ENCODE measurements at regions not wholly inside any gene's neighbourhood (a gene's known extent, or its start where the extent isn't known, plus 50 kb on each side); places are given as distances from the start of the nearest gene placed in this dataset.

DNA sequence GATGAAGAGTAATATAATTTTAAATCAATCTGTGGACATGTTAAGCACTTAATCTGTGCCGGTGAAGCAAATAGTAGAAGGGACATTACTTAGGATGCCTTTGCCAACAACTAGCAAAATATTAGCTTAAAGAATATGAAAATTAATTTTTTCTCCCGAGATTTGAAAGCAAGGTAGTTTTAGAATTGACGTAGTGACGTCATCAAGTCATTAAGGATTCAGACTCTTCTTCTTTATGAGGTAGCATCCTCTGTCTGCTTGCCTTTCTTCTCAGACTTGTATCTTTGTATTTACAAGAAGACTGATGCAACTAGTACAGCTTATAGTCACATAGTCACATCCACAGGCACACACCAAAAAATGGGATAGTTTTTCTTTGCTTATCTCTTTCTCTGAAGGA, 374.4 kb downstream of the MMUT start:
- no peaks in the 10 kb centered on the region for H3K79me2 ChIP-seq (ENCODE audit: low read depth)
- H3K4me1 ChIP-seq (replicated peaks; ENCODE audit: insufficient read depth), result no peaks in the 10 kb centered on the region
- no peaks in the 10 kb centered on the region for H3K9me2 ChIP-seq (ENCODE audit: insufficient read depth)
- no peaks in the 10 kb centered on the region for H3K36me3 ChIP-seq (ENCODE audit: low read depth)
- no peak overlapping the region for H3K4me3 ChIP-seq
- TF ChIP-seq, protein P1, sequence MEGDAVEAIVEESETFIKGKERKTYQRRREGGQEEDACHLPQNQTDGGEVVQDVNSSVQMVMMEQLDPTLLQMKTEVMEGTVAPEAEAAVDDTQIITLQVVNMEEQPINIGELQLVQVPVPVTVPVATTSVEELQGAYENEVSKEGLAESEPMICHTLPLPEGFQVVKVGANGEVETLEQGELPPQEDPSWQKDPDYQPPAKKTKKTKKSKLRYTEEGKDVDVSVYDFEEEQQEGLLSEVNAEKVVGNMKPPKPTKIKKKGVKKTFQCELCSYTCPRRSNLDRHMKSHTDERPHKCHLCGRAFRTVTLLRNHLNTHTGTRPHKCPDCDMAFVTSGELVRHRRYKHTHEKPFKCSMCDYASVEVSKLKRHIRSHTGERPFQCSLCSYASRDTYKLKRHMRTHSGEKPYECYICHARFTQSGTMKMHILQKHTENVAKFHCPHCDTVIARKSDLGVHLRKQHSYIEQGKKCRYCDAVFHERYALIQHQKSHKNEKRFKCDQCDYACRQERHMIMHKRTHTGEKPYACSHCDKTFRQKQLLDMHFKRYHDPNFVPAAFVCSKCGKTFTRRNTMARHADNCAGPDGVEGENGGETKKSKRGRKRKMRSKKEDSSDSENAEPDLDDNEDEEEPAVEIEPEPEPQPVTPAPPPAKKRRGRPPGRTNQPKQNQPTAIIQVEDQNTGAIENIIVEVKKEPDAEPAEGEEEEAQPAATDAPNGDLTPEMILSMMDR (conservative IDR thresholded peaks at IDR 0.05), result no peak
- no peak for TF ChIP-seq EZH2 (IDR thresholded peaks at IDR 0.05; ENCODE audit: low read depth)
- no TSS peak for BruUV-seq (replicated peaks)
- H3K4me2 ChIP-seq, result no peak overlapping the region
- DNase-seq, result no peak
- no peaks in the 10 kb centered on the region for H3K27me3 ChIP-seq (ENCODE audit: insufficient read depth, low read depth)
- ChIA-PET CTCF (no interaction called here), POLR2A (ENCODE audit: unreplicated experiment) (no interaction called here)
- no peaks in the 10 kb centered on the region for H4K20me1 ChIP-seq (ENCODE audit: insufficient read depth)
- H2AFZ ChIP-seq, result no peak overlapping the region
- H3F3A ChIP-seq (ENCODE audit: insufficient read depth, low read depth), result no peaks in the 10 kb centered on the region
- H3K27ac ChIP-seq, result no peak overlapping the region
- intact Hi-C loops (cut with micrococcal nuclease; ENCODE audit: unreplicated experiment), result no loop called here
- no peaks in the 10 kb centered on the region for H3K9me3 ChIP-seq (ENCODE audit: insufficient read depth, low read depth)

DNA sequence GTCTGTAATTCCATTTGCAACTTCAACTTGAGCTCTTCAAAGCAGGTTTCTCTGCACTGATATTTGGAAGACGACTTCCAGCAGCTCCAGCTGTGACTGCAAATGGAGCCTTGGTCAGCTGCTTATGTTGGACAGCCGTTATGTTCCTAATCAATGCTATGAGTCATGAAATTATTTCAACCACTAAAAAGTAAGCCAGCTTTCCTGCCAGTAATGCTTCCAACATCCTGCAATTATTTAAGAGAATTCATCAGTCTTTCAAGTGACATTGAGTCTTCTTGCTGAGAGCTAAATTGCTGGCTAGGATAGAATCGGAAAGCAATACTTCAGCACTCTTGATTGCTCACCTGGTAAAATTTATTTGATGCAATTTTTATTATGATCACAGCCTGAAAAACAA, 375.7 kb downstream of the MMUT start:
- intact Hi-C loops (cut with micrococcal nuclease; ENCODE audit: unreplicated experiment), result no loop called here
- Histone ChIP-seq H3K27me3 (ENCODE audit: insufficient read depth, low read depth) (no peaks in the 10 kb centered on the region), H3K4me3 (no peak overlapping the region)

DNA sequence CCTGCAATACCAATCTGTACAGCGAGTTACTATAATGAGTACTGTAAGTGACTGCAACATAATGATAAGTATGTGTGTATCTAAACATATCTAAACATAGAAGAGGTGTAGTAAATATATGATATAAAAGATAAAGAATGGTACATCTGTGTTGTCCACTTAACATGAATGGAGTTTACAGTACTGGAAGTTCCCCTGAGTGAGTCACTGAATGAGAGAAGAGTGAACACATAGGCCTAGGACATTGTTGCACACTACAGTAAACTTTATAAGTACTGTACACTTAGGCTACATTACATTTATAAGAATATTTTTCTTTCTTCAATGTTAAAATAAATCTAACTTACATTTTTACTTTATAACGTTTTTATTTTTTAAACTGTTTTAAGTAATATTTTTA, 380.4 kb downstream of the MMUT start:
- no peak overlapping the region for H3K27ac ChIP-seq
- intact Hi-C loops (cut with micrococcal nuclease; ENCODE audit: unreplicated experiment), result no loop called here
- TF ChIP-seq, protein P1 (conservative IDR thresholded peaks at IDR 0.05), result no peak
- TF ChIP-seq EZH2 (IDR thresholded peaks at IDR 0.05; ENCODE audit: low read depth), result no peak
- H3K4me3 ChIP-seq, result no peak overlapping the region
- no peaks in the 10 kb centered on the region for H3K36me3 ChIP-seq (ENCODE audit: low read depth)
- no peak for DNase-seq
- H3F3A ChIP-seq (ENCODE audit: insufficient read depth, low read depth), result no peaks in the 10 kb centered on the region
- no TSS peak for BruUV-seq (replicated peaks)
- H3K27me3 ChIP-seq (ENCODE audit: insufficient read depth, low read depth), result no peaks in the 10 kb centered on the region
- H4K20me1 ChIP-seq (ENCODE audit: insufficient read depth), result no peaks in the 10 kb centered on the region
- no peak overlapping the region for H2AFZ ChIP-seq
- ChIA-PET POLR2A (ENCODE audit: unreplicated experiment) (no interaction called here), CTCF (no interaction called here)
- no peaks in the 10 kb centered on the region for H3K4me1 ChIP-seq (replicated peaks; ENCODE audit: insufficient read depth)
- H3K9me2 ChIP-seq (ENCODE audit: insufficient read depth), result no peaks in the 10 kb centered on the region
- H3K79me2 ChIP-seq (ENCODE audit: low read depth), result no peaks in the 10 kb centered on the region
- H3K4me2 ChIP-seq, result no peak overlapping the region
- peaks cover 4% of the 10 kb centered on the region; the same call in 1 of the 2 replicates for H3K9me3 ChIP-seq (ENCODE audit: insufficient read depth, low read depth)

More for the DNA sequence above, 375.7 kb downstream of the MMUT start:
- peak overlapping the region; percentile 16; the same call in 1 of the 2 replicates for H2AFZ ChIP-seq
- CTCF ChIA-PET, result no interaction called here
- no peaks in the 10 kb centered on the region for H3K9me3 ChIP-seq (ENCODE audit: insufficient read depth, low read depth)
- H3K9me2 ChIP-seq (ENCODE audit: insufficient read depth), result no peaks in the 10 kb centered on the region
- TF ChIP-seq, protein P1 (conservative IDR thresholded peaks at IDR 0.05), result no peak
- TF ChIP-seq EZH2 (IDR thresholded peaks at IDR 0.05; ENCODE audit: low read depth), result no peak
- no peak overlapping the region for H3K27ac ChIP-seq
- no peak for DNase-seq
- no TSS peak for BruUV-seq (replicated peaks)
- H4K20me1 ChIP-seq (ENCODE audit: insufficient read depth), result no peaks in the 10 kb centered on the region
- no peaks in the 10 kb centered on the region for H3F3A ChIP-seq (ENCODE audit: insufficient read depth, low read depth)
- H3K4me2 ChIP-seq, result no peak overlapping the region
- no peaks in the 10 kb centered on the region for H3K4me1 ChIP-seq (replicated peaks; ENCODE audit: insufficient read depth)
- no peaks in the 10 kb centered on the region for H3K36me3 ChIP-seq (ENCODE audit: low read depth)
- H3K79me2 ChIP-seq (ENCODE audit: low read depth), result no peaks in the 10 kb centered on the region
- POLR2A ChIA-PET (ENCODE audit: unreplicated experiment), result no interaction called here

Data from PC-9 (cell line).